Prostate gland (tissue), 2 donors: ENCODE measurements at regions not wholly inside any gene's neighbourhood (a gene's known extent, or its start where the extent isn't known, plus 50 kb on each side); places are given as distances from the start of the nearest gene placed in this dataset.

ENCODE experiments used
- POLR2A ChIP-seq: fragments of 450-650 bp; IDR thresholded peaks from one replicate; pipeline ENCODE4 v1.6.1; 2016; ENCODE audit warnings: antibody characterized with exemption, mild to moderate bottlenecking
- TF ChIP-seq, protein P1 (sequence below), 4 experiments: fragments of 200-600 bp in 2 of 4; fragments of 450-650 bp in 2 of 4; sonication (generic) in 2 of 4; IDR thresholded peaks; 1 replicate in 3 of 4; 2 replicates in 1 of 4; pipeline ENCODE4 v1.5.1; 2016 to 2019; ENCODE audit warnings: antibody characterized with exemption in 4 of 4, mild to moderate bottlenecking in 2 of 4, moderate library complexity in 2 of 4

DNA sequence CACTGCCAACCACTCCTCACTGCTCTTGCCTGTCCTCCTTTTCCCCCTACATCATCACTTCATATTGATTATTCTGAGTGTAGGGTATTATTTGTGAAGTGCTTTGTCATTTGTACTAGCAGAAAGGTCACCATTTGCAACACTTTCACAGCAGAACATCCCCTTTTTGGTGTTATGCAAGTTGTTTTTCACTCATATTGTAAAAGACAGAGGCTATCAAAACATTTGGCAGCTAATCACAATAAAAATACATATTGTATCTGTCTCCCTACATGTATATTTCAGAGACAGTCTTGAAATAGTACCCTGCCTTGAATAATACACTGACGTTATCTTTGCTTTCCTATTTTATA lies 82.3 kb downstream of the ANXA1 start:
- TF ChIP-seq, protein P1, sequence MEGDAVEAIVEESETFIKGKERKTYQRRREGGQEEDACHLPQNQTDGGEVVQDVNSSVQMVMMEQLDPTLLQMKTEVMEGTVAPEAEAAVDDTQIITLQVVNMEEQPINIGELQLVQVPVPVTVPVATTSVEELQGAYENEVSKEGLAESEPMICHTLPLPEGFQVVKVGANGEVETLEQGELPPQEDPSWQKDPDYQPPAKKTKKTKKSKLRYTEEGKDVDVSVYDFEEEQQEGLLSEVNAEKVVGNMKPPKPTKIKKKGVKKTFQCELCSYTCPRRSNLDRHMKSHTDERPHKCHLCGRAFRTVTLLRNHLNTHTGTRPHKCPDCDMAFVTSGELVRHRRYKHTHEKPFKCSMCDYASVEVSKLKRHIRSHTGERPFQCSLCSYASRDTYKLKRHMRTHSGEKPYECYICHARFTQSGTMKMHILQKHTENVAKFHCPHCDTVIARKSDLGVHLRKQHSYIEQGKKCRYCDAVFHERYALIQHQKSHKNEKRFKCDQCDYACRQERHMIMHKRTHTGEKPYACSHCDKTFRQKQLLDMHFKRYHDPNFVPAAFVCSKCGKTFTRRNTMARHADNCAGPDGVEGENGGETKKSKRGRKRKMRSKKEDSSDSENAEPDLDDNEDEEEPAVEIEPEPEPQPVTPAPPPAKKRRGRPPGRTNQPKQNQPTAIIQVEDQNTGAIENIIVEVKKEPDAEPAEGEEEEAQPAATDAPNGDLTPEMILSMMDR (IDR thresholded peaks at IDR 0.05), result no peak
- no peak for TF ChIP-seq POLR2A
